ENCODE measurements at regions not wholly inside any gene's neighbourhood (a gene's known extent, or its start where the extent isn't known, plus 50 kb on each side); places are given as distances from the start of the nearest gene placed in this dataset.

DNA sequence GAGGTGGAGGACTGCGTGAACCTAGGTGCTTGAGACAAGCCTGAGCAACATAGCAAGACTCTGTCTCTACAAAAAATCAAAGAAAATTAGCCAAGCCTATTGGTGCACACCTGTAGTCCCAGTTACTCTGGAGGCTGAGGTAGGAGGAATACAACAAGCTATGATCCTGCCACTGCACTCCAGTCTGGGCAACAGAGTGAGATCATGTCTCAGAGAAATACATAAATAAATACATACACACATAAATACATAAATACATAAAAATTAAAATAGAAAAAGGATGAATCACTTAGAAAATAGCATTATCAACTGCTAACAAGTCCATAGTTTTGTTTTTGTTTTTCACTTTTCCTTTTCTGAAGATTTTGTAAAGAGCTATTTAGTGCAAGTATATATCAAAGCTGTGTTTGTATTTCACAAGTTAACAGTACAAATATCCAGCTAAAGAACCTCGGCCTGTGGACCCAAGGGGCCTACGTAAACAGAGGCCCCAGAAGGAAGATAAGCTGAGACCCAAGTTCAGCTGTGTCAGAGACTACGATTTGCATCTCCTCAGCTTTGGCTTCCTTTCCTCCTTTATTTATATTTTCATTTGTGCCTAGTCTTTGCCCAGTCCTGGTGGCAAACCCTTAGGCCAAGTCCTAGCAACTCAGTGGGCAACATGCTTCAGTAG, 67.1 kb upstream of the ROBO2 start:
- DNase-seq (ENCODE audit: low read depth) = no peak

DNA sequence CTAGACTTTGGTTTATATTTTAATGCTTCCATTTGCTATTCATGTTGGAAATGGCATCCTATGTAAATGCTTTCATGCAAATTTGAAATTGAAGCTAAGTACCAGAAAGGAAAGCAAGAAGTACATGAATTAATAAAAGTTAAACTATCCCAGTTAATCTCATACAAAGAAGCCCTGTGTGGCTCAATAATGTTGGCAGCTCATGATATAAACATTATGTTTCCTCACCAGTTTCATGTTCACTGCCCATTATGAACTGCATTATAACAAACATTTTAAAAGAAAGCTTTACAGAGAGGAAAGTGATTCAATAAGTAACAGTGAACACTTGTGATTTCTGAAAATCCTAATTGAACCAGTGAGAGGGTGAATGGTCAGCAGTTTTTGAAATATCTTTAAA, 62.9 kb upstream of the ROBO2 start:
- no peak for DNase-seq (ENCODE audit: low read depth)

DNA sequence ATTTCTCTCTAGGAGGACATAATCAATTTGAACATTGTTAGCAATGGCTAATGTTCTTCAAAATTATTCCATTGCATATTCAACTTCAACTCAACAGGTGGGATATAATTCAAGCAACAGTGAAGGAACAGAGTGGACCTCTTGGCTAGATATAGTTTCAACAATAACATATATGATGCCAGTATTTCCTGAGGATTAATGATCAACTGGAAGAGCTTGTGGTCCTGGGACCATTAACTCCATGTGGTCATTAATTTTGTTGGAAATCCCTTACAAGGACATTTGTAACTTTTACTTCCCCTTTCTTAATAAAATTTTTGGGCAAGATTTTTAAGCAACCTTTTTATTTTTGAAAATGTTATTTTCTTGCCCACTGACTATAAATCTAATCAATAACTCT, 54.3 kb upstream of the ROBO2 start:
- no peak for DNase-seq (ENCODE audit: low read depth)

DNA sequence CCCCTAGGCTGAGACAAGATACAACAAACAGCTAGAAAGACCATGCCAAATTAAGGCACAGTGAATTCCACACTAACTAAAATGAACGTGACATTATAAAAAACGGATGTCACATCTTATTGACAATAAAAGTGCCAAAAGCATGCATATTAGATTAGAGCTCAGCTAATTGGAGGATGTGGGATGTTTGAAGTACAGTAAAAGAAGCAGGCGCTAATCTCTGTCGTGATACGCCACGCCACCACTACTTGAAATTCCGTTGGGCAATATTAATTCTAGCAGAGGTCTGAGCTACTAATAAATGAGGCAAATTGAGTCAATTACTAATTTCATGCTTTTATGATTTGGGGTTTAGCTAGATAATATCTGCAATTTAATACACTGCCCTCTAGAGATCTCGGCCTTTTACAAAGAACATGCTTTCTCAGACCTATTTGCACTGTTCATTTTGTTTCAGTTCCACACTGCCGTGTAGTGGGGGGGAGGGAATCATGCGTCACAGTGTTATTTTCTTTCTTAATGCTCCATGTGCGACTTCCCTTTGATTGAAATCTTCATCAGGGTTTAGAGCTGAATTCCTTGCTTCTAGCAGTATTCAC, 52.9 kb upstream of the ROBO2 start:
- DNase-seq (ENCODE audit: low read depth) = no peak
